Ovary (tissue), 3 donors: ENCODE measurements at regions not wholly inside any gene's neighbourhood (a gene's known extent, or its start where the extent isn't known, plus 50 kb on each side); places are given as distances from the start of the nearest gene placed in this dataset.

ENCODE experiments used
- CTCF ChIP-seq, 3 donors: fragments of 450-650 bp in 2 of 3; fragments of 200-600 bp in 1 of 3; IDR thresholded peaks; one replicate each; pipeline versions ENCODE4 v1.5.1 to v1.8.0; 2016 to 2022; ENCODE audit warnings: antibody characterized with exemption in 3 of 3, mild to moderate bottlenecking in 1 of 3
- EP300 ChIP-seq: sonication (generic); formaldehyde crosslinking; IDR thresholded peaks from one replicate; pipeline ENCODE4 v1.6.1; 2017; ENCODE audit warnings: antibody characterized with exemption
- donor health status: DM: no; HTN: no; CAD: no.

GRCh38 chr13:47114030-47114429 is 217.2 kb upstream of the HTR2A start:
- TF ChIP-seq CTCF (IDR thresholded peaks at IDR 0.05) (no peak), EP300 (no peak)
